HG03064 (cell line): ENCODE measurements at regions not wholly inside any gene's neighbourhood (a gene's known extent, or its start where the extent isn't known, plus 50 kb on each side); places are given as distances from the start of the nearest gene placed in this dataset.
A peak's percentile ranks its signal among the peaks of the same experiment; 100 is the strongest.
"Not testable (repeated sequence)": the region's sequence is repeated elsewhere in the genome, so short reads cannot be mapped to it uniquely, and the experiment has no call there.

ENCODE experiments used
- ATAC-seq: cut with Tn5 transposase; IDR thresholded peaks from one replicate; pipeline ENCODE4 v1.9.1; 2021; ENCODE audit warnings: low read depth; ENCODE audit not compliant: unreplicated experiment

DNA sequence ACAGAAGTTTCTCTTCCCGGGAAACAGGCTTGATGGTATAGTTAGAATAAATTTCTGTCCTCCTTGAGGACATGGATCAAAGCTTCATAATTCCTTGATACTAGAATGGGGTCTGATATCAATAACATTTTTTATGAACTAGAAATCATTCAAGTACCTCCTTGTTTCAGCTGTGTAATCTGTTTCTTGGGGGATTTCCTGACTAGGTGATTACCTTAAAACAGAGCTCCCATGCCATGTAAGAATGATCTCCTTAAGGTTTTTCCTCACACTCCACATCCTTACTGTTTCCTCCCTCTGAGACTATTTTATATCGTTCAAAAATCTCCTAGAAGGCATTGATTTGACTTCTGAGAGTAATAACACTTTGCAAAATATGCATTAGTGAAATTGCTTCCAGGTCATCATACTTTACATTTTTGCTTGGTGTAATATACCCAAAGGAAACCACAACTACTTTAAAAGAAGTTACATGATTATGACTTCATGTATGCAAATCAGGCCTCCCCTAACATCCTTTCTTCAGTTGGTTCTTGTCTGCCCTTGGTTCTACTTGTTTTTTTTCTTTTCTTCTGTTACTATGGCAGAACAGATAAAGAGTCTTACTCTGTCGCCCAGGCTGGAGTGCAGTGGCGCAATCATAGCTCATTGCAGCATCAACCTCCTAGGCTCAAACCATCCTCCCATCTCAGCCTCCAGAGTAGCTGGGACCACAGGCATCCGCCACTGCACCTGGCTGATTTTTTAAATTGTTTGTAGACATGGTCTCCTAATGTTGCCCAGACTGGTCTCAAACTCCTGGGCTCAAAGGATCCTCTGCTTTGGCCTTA lies 388.8 kb downstream of the ZFHX3 start:
- no peak for ATAC-seq

- peak; percentile 88 for ATAC-seq
Observed at GRCh38 chr16:72657791-72658190, 390.1 kb downstream of the ZFHX3 start.

- no peak for ATAC-seq
Observed at GRCh38 chr16:72657164-72657563, 390.8 kb downstream of the ZFHX3 start.

DNA sequence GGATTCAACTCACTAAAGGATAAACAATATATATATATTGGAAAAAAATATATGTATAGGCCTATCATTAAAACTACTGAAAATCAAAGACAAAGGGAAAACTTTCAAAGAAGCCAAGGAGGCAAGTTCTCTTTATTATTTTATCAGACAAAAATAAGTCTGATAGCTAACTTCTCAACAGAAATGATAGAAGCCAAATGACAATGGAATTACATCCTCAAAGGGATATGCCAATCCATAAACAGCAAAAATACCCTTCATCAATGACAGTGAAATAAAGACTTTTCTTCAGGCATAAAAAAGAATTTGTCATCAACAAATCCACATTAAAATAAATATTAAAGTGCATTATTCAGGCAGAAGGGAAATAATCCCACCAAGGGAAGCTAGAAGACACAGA lies 393.4 kb downstream of the ZFHX3 start:
- ATAC-seq = no peak

DNA sequence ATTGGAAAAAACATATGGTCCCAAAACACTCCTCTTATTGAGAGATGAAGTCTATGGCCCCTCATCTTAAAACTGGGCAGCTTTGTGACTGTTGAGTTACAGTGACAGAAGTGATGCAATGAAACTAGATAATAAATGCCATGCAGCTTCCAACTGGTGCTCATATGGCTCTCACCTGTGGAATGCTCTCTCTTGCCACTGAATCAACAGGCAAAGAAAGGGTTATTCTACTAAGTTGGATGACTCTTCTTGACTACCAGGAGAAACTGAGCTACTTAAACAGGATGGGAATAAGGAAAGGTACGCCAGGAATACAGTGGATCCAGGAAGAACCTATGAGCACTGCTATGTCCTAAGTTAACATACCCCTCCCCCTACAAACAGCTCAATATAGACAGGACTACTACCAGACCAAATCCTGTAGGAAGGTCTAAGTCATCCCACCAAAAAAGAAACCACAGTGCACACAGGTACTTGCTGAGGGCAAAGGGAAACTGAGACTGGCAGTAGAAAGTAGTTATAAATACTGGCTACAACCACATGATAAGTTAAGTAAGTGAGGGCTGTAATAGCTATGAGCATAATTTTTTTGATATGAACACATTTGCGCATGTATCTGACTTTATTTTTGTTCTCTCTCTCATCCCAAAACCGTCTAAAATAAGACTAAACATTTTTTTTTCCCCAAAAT lies 398.5 kb downstream of the ZFHX3 start:
- no peak for ATAC-seq

DNA sequence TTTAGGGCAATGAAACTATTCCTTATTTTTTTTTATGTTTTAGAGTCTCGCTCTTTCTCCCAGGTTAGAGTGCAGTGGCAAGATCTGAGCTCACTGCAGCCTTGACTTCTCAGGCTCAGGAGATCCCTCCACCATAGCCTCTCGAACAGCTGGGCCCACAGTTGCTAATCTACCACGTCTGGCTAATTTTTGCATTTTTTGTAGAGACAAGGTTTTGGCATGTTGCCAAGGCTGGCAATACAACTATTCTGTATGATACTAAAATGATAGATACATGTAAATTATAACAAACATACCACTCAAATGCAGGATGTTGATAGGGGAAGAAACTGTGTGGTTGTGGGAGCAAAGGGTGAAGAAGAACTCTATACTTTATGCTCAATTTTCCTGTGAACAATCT lies 401.3 kb downstream of the ZFHX3 start:
- ATAC-seq = no peak

- no peak for ATAC-seq
Observed at GRCh38 chr16:72645538-72645937, 402.4 kb downstream of the ZFHX3 start.

DNA sequence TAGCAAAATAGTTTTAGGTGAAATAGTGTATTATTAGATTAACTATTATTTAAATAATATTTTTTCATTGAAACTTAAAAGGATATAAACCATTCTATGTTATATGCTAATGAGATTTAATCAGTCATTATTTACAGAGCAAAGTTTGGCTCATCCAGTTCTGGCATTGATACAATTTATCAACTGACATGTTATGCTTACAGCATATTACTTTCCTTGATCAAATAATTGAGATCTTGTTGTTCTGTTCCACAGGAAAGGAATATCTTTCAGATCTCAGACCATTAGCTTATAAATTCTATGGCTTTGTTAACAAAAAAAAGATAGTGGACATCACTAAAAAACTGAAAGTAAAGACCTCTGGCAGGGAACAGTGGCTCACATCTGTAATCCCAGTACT lies 403.0 kb downstream of the ZFHX3 start:
- no peak for ATAC-seq

- ATAC-seq = no peak
Observed at GRCh38 chr16:72639494-72639893, 408.4 kb downstream of the ZFHX3 start.

- no peak for ATAC-seq
Observed at GRCh38 chr16:72637306-72637705, 410.6 kb downstream of the ZFHX3 start.

- no peak for ATAC-seq
Observed at GRCh38 chr16:72635694-72636093, 412.2 kb downstream of the ZFHX3 start.

GRCh38 chr16:72635104-72635503 lies 412.8 kb downstream of the ZFHX3 start:
- ATAC-seq = no peak

GRCh38 chr16:72627182-72627896 lies 420.6 kb downstream of the ZFHX3 start:
- ATAC-seq = not testable (repeated sequence)

GRCh38 chr16:72626623-72627022 lies 421.3 kb downstream of the ZFHX3 start:
- no peak for ATAC-seq

GRCh38 chr16:72621651-72622050 lies 426.3 kb downstream of the ZFHX3 start:
- no peak for ATAC-seq

DNA sequence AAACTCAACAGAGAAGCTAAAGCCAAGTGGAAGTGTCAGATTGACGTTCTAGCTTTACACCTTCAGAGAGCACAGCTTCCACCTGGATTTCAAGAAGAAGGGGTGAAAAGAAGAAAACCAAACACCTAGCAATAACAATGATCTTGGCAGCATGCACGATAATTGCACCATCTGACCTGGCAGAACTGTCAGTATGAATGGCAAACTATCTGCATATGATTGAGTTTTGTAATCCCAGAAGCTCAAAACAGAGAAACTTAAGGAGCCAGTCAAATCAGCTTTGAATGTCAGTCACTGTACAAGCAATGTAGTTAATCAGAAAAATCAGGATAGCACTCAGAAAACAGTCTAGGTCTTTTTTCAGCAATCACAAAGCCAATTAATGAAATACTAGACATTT lies 427.1 kb downstream of the ZFHX3 start:
- no peak for ATAC-seq

- ATAC-seq = no peak
Observed at GRCh38 chr16:72620348-72620747, 427.6 kb downstream of the ZFHX3 start.

DNA sequence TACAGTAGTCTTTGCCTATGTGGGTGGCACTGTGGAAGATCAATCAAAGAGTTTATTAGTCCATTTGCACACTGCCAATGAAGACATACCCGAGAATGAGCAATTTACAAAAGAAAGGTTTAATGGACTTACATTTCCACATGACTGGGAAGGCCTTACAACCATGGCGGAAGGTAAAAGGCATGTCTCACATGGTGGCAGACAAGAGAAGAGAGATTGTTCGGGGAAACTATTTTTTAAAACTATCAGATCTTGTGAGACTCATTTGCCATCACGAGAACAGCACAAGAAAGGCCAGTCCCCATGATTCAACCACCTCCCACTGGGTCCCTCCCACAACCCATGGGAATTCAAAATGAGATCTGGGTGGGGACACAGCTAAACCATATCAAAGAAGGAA lies 432.1 kb downstream of the ZFHX3 start:
- no peak for ATAC-seq

DNA sequence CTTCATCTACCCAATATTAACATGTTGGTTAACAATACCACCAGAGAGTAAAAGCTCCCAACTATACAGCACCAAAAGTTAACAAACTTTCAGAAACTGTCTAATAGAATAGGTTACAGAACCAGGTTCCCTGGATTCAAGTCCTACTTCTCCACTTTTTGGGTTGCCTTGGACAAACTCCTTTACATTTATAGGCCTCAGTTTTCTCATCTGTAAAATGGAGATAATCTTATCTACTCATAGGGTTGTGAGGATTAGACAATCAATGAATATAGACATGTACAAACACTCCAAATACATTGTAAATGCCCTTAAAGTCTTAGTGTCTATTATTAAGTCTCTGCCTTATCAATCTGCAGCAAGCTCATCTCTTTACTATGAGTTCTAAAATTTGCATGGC lies 435.2 kb downstream of the ZFHX3 start:
- no peak for ATAC-seq

DNA sequence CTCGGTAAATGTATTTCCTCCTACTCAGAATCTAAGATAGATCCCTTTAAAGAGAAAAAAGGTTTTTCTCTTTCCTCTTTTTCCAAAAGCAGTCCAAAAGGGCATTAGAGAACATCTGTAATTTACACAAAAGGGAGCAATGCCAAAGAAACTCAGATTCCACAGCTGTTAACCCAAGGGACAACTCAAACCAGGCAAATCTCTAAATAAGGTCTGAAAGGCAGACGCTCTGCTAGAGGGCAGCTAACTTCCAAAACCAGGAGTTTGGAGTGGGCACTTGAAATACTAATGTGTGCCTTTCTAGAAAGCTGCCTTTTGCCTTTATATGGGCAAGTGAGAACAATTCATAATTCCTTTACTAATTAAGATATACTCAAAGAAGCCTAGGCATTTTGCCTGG lies 435.7 kb downstream of the ZFHX3 start:
- no peak for ATAC-seq

DNA sequence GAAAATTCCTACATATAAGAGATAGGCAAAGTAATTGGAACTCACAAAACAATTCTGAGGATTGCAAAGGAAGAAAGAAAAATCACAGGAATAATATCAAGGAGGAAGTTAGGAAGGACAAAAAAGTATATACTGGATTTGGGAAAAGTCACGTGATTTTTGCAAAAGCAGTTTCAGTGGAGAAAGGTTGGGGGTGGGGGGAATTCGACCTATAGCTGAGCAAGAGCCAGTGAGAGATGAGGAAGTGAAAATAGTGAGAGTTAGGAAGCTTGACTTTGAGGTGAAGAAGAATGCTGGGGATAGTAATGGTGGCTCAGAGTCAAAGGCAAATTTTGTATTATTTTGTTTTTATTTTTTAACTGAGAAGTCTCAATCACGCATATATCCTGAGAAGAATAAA lies 438.0 kb upstream of the PMFBP1 start:
- ATAC-seq = no peak
